ENCODE measurements at regions not wholly inside any gene's neighbourhood (a gene's known extent, or its start where the extent isn't known, plus 50 kb on each side); places are given as distances from the start of the nearest gene placed in this dataset.

- no peak for FAIRE-seq
- H3K27ac ChIP-seq (ENCODE audit: control insufficient read depth, insufficient read depth): no peak overlapping the region
Measured at GRCh38 chr12:126262829-126263228, 1197.6 kb downstream of the AACS start.

More at GRCh38 chr12:126262829-126263228, 1197.6 kb downstream of the AACS start:
- H3K79me2 ChIP-seq (ENCODE audit: control insufficient read depth, insufficient read depth, low read length): no peaks in the 10 kb centered on the region
- ChIA-PET SMC1A (ENCODE audit: uncharacterized antibody, unreplicated experiment) (no interaction called here), RAD21 (ENCODE audit: unreplicated experiment) (no interaction called here), CTCF (no interaction called here), POLR2A (no interaction called here)
- no peak overlapping the region for H2AFZ ChIP-seq (ENCODE audit: control insufficient read depth, low read depth, low read length)
- no peaks in the 10 kb centered on the region for H3K9me3 ChIP-seq (replicated peaks; ENCODE audit: control insufficient read depth, insufficient read depth, low read length)
- H3K4me2 ChIP-seq (ENCODE audit: control insufficient read depth, insufficient read depth): no peak overlapping the region
- ATAC-seq: no peak
- no peaks in the 10 kb centered on the region for H3K36me3 ChIP-seq (ENCODE audit: control insufficient read depth in 2 of 2, insufficient read depth in 2 of 2, low read length in 1 of 2)
- no peak for DNase-seq (ENCODE audit: low read depth, low spot score)
- intact Hi-C loops (cut with micrococcal nuclease; ENCODE audit: unreplicated experiment): no loop called here
- H4K20me1 ChIP-seq (ENCODE audit: control insufficient read depth, insufficient read depth): no peaks in the 10 kb centered on the region
- 54% methylated on average over 5 of the region's 5 CpGs for WGBS (ENCODE audit: insufficient coverage, insufficient replicate concordance, low lambda C conversion rate, missing lambda C conversion rate)
- no peaks in the 10 kb centered on the region for H3K27me3 ChIP-seq (replicated peaks in 1 of 2; ENCODE audit: control insufficient read depth in 2 of 2, insufficient read depth in 2 of 2, low read length in 1 of 2)
- TF ChIP-seq STAT1 (conservative IDR thresholded peaks at IDR 0.05) (no peak), HDAC6 (IDR thresholded peaks at IDR 0.05; ENCODE audit: unreplicated experiment) (no peak), IRF4 (IDR thresholded peaks at IDR 0.05; ENCODE audit: low read depth, low read length) (no peak), BRCA1 (IDR thresholded peaks at IDR 0.05; ENCODE audit: low read depth, low read length) (no peak), NFYB (IDR thresholded peaks at IDR 0.05; ENCODE audit: insufficient read depth, low read depth, low read length) (no peak), KDM1A (IDR thresholded peaks at IDR 0.05; ENCODE audit: borderline replicate concordance) (no peak), REST (IDR thresholded peaks at IDR 0.05; ENCODE audit: low read depth, low read length) (no peak), ZBTB40 (IDR thresholded peaks at IDR 0.05; ENCODE audit: borderline replicate concordance) (no peak), GATAD2B (conservative IDR thresholded peaks at IDR 0.05; ENCODE audit: low read depth) (no peak), TARDBP (IDR thresholded peaks at IDR 0.05; ENCODE audit: borderline replicate concordance) (no peak), SMAD5 (IDR thresholded peaks at IDR 0.05; ENCODE audit: low read depth) (no peak), ATF7 (IDR thresholded peaks at IDR 0.05; ENCODE audit: low read depth) (no peak), NRF1 (conservative IDR thresholded peaks at IDR 0.05; ENCODE audit: low read depth, low read length) (no peak)
- no TSS peak for BruUV-seq (replicated peaks)
- no peak overlapping the region for H3K4me3 ChIP-seq
- in situ Hi-C loops (cut with MboI): no loop called here
- no peak overlapping the region for H3K9ac ChIP-seq (ENCODE audit: control insufficient read depth, insufficient read depth, low read length)
- no peaks in the 10 kb centered on the region for H3K4me1 ChIP-seq (ENCODE audit: control insufficient read depth, insufficient read depth, low read length)
